ENCODE measurements at regions not wholly inside any gene's neighbourhood (a gene's known extent, or its start where the extent isn't known, plus 50 kb on each side); places are given as distances from the start of the nearest gene placed in this dataset.

DNA sequence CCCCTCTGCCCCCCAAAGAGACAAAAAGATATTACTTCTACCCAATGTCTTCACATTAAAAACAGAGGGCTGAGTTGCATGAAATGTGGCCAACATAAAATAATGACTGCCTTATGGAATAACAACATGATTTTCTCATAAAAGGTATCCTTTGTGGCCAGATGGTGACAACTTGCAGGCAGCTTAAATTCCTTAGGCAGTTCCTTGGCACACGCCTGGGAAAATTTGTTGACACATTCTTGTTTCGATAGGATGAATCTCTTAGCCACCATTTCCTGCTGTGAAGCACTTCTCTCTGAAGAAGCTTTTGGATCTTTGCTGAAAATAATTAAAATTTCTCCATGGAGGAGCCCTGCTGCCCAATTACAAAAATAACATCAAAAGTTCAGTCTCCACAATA, 109.0 kb upstream of the COL21A1 start:
- Histone ChIP-seq H3K9ac (ENCODE audit: extremely low read depth, insufficient read length, low read length) (no peak overlapping the region), H3K27me3 (ENCODE audit: insufficient read depth, low read length) (no peaks in the 10 kb centered on the region), H3K18ac (ENCODE audit: insufficient read length, low read depth, low read length) (no peak overlapping the region), H3K56ac (ENCODE audit: insufficient read length, low read depth, low read length) (no peak overlapping the region), H2BK12ac (ENCODE audit: insufficient read length, low read depth, low read length) (no peak overlapping the region), H2BK5ac (ENCODE audit: insufficient read length, low read length) (no peak overlapping the region), H3K14ac (ENCODE audit: insufficient read depth, low read length) (no peak overlapping the region), H2BK20ac (ENCODE audit: low read depth, low read length, poor library complexity, severe bottlenecking) (no peak overlapping the region), H2BK15ac (ENCODE audit: low read depth, low read length) (no peak overlapping the region), H2AK5ac (ENCODE audit: insufficient read length, low read length) (no peak overlapping the region), H4K91ac (ENCODE audit: insufficient read length, low read depth, low read length) (no peak overlapping the region), H3T11ph (ENCODE audit: low read length) (no peak overlapping the region), H2AFZ (ENCODE audit: low read length) (no peak overlapping the region), H3K79me2 (ENCODE audit: insufficient read depth, low read length) (no peaks in the 10 kb centered on the region), H3K27ac (ENCODE audit: insufficient read length, low read depth, low read length) (no peak overlapping the region), H3K4me2 (ENCODE audit: insufficient read depth, insufficient read length, low read length) (no peak overlapping the region), H3K79me1 (ENCODE audit: insufficient read depth, low read depth, low read length, poor library complexity, severe bottlenecking) (no peaks in the 10 kb centered on the region), H4K20me1 (ENCODE audit: control insufficient read depth, insufficient read depth, insufficient read length) (no peaks in the 10 kb centered on the region), H3K9me3 (ENCODE audit: control insufficient read depth, low read depth, low read length) (no peaks in the 10 kb centered on the region), H3K23me2 (ENCODE audit: insufficient read length, low read depth, low read length, poor library complexity, severe bottlenecking) (no peaks in the 10 kb centered on the region), H2BK120ac (ENCODE audit: low read depth, low read length, poor library complexity, severe bottlenecking) (no peak overlapping the region), H3K4me1 (ENCODE audit: insufficient read depth, low read length) (no peaks in the 10 kb centered on the region), H3K4ac (ENCODE audit: low read depth, low read length) (no peak overlapping the region), H4K5ac (ENCODE audit: insufficient read length, low read depth, low read length) (no peak overlapping the region), H3K23ac (ENCODE audit: insufficient read length, low read depth, low read length) (no peak overlapping the region), H4K8ac (replicated peaks; ENCODE audit: insufficient read length, low read depth, low read length) (no peak overlapping the region)
- WGBS (ENCODE audit: extremely low coverage, insufficient read length, low lambda C conversion rate) = no CpG with 5 or more reads among the region's 2 CpGs
- TF ChIP-seq CTCF (conservative IDR thresholded peaks at IDR 0.05) = no peak
- Mint-ChIP-seq H3K4me1 (no peaks in the 10 kb centered on the region), H3K27ac (peak overlapping the region in 1 of 3 experiments; percentile 40; a peak in 1 of 7 replicates), H3K4me3 (no peak overlapping the region; a peak in 1 of 5 replicates), H3K9me3 (peaks cover 18 to 19% of the 10 kb centered on the region in 2 experiments), H3K36me3 (ENCODE audit: insufficient read depth in 1 of 3, low read depth in 3 of 3) (peaks cover 2 to 13% (median 2%) of the 10 kb centered on the region in 3 experiments; a peak in 6 of 7 replicates), H3K27me3 (ENCODE audit: low read depth) (no peaks in the 10 kb centered on the region)
- no peak for DNase-seq
